ENCODE measurements at regions not wholly inside any gene's neighbourhood (a gene's known extent, or its start where the extent isn't known, plus 50 kb on each side); places are given as distances from the start of the nearest gene placed in this dataset.

- Mint-ChIP-seq H3K4me1 (ENCODE audit: unreplicated experiment) (no peaks in the 10 kb centered on the region), H3K9me3 (ENCODE audit: unreplicated experiment) (no peaks in the 10 kb centered on the region), H3K4me3 (ENCODE audit: unreplicated experiment) (no peak overlapping the region), H3K36me3 (ENCODE audit: unreplicated experiment) (no peaks in the 10 kb centered on the region), H3K27me3 (ENCODE audit: unreplicated experiment) (no peaks in the 10 kb centered on the region), H3K27ac (ENCODE audit: unreplicated experiment) (no peak overlapping the region)
- DNase-seq (ENCODE audit: extremely low spot score, unreplicated experiment) = no peak
- no peak for TF ChIP-seq CTCF (IDR thresholded peaks at IDR 0.05)
Observed at GRCh38 chr2:4635289-4635688, 931.9 kb downstream of the DCDC2C start.

- Mint-ChIP-seq H3K36me3 (ENCODE audit: unreplicated experiment) (no peaks in the 10 kb centered on the region), H3K4me1 (ENCODE audit: unreplicated experiment) (peaks cover 17% of the 10 kb centered on the region), H3K4me3 (ENCODE audit: unreplicated experiment) (no peak overlapping the region), H3K9me3 (ENCODE audit: unreplicated experiment) (no peaks in the 10 kb centered on the region), H3K27ac (ENCODE audit: unreplicated experiment) (no peak overlapping the region), H3K27me3 (ENCODE audit: unreplicated experiment) (no peaks in the 10 kb centered on the region)
- TF ChIP-seq CTCF (IDR thresholded peaks at IDR 0.05) = no peak
- DNase-seq (ENCODE audit: extremely low spot score, unreplicated experiment) = no peak
Observed at GRCh38 chr2:4653991-4654390, 950.6 kb downstream of the DCDC2C start.

- Mint-ChIP-seq H3K27me3 (ENCODE audit: unreplicated experiment) (no peaks in the 10 kb centered on the region), H3K27ac (ENCODE audit: unreplicated experiment) (no peak overlapping the region), H3K4me3 (ENCODE audit: unreplicated experiment) (no peak overlapping the region), H3K9me3 (ENCODE audit: unreplicated experiment) (no peaks in the 10 kb centered on the region), H3K36me3 (ENCODE audit: unreplicated experiment) (no peaks in the 10 kb centered on the region), H3K4me1 (ENCODE audit: unreplicated experiment) (peaks cover 36% of the 10 kb centered on the region)
- no peak for DNase-seq (ENCODE audit: extremely low spot score, unreplicated experiment)
- no peak for TF ChIP-seq CTCF (IDR thresholded peaks at IDR 0.05)
Observed at GRCh38 chr2:4656326-4656725, 953.0 kb downstream of the DCDC2C start.

- Mint-ChIP-seq H3K27me3 (ENCODE audit: unreplicated experiment) (no peaks in the 10 kb centered on the region), H3K4me1 (ENCODE audit: unreplicated experiment) (peaks cover 48% of the 10 kb centered on the region), H3K36me3 (ENCODE audit: unreplicated experiment) (no peaks in the 10 kb centered on the region), H3K4me3 (ENCODE audit: unreplicated experiment) (no peak overlapping the region), H3K9me3 (ENCODE audit: unreplicated experiment) (peaks cover 5% of the 10 kb centered on the region), H3K27ac (ENCODE audit: unreplicated experiment) (peak overlapping the region; percentile 48)
- TF ChIP-seq CTCF (IDR thresholded peaks at IDR 0.05) = no peak
- no peak for DNase-seq (ENCODE audit: extremely low spot score, unreplicated experiment)
Observed at GRCh38 chr2:4662161-4662779, 958.9 kb downstream of the DCDC2C start.

GRCh38 chr2:4668381-4668780 lies 965.0 kb downstream of the DCDC2C start:
- H3K27ac Mint-ChIP-seq (ENCODE audit: unreplicated experiment) = no peak overlapping the region
- H3K27me3 Mint-ChIP-seq (ENCODE audit: unreplicated experiment) = no peaks in the 10 kb centered on the region
- H3K9me3 Mint-ChIP-seq (ENCODE audit: unreplicated experiment) = peaks cover 9% of the 10 kb centered on the region
- no peak for DNase-seq (ENCODE audit: extremely low spot score, unreplicated experiment)
- peaks cover 2% of the 10 kb centered on the region for H3K36me3 Mint-ChIP-seq (ENCODE audit: unreplicated experiment)
- H3K4me3 Mint-ChIP-seq (ENCODE audit: unreplicated experiment) = no peak overlapping the region
- TF ChIP-seq CTCF (IDR thresholded peaks at IDR 0.05) = no peak
- peaks cover 44% of the 10 kb centered on the region for H3K4me1 Mint-ChIP-seq (ENCODE audit: unreplicated experiment)

Data from osteocyte (in vitro differentiated cells).